K562 (cell line): ENCODE measurements at regions not wholly inside any gene's neighbourhood (a gene's known extent, or its start where the extent isn't known, plus 50 kb on each side); places are given as distances from the start of the nearest gene placed in this dataset.

Source experiments
- ATAC-seq: fragments of 200-7000 bp; cut with Tn5 transposase; 3 replicates; pipeline ENCODE4 v1.9.1; 2020; ENCODE audit warnings: moderate library complexity
- BruUV-seq: library from RNA; stranded (reverse); fragments of 400-500 nt; replicated peaks from 2 replicates; lab custom pipeline; 2021; lab: Mats Ljungman, UMichigan
- CTCF ChIA-PET: fragments of 300-600 bp; formaldehyde crosslinking; extraction: SDS; loops from one replicate; lab custom pipeline; 2021; ENCODE audit warnings: low intra/inter-chr PET ratio; lab: Yijun Ruan, JAX
- POLR2A ChIA-PET: fragments of 300-600, 350-650 bp; sonication (Branson Sonifier 250); formaldehyde crosslinking; extraction: SDS; loops from one replicate; lab custom pipeline; 2021; ENCODE audit warnings: antibody characterized with exemption, inconsistent platforms; lab: Yijun Ruan, JAX
- DNase-seq, 4 experiments: peaks; one replicate each; pipeline versions ENCODE4 v3.0.0 to v3.0.0-alpha.2; 2011 to 2018; ENCODE audit warnings: low spot score in 3 of 4, mixed read lengths in 3 of 4; ENCODE audit errors: extremely low read depth in 1 of 4
- FAIRE-seq: peaks from 2 replicates; lab custom pipeline; 2011; peaks lifted over from hg19 to GRCh38; lab: Jason Lieb, UNC
- H2AFZ ChIP-seq: 2 replicates; pipeline ENCODE4 v1.6.0; 2011; ENCODE audit warnings: low read depth, low read length, control low read depth, inconsistent platforms
- H3K27ac ChIP-seq: fragments of 200-600 bp; 3 replicates; pipeline ENCODE4 v1.8.0; 2011; ENCODE audit warnings: low read depth, mild to moderate bottlenecking, control low read depth, inconsistent platforms, low read length, moderate library complexity, mixed read lengths; ENCODE audit errors: extremely low read depth
- H3K27me3 ChIP-seq, 2 experiments: fragments of 300-600 bp in 1 of 2; 2 replicates in 1 of 2; 3 replicates in 1 of 2; pipeline versions ENCODE4 v1.6.0 to v1.8.0; 2011; ENCODE audit warnings: inconsistent platforms in 2 of 2, low read length in 2 of 2, mild to moderate bottlenecking in 1 of 2, mixed read lengths in 1 of 2, moderate library complexity in 1 of 2; ENCODE audit not compliant: control insufficient read depth in 2 of 2, insufficient read depth in 2 of 2
- H3K36me3 ChIP-seq: fragments of 300-600 bp; 3 replicates; pipeline ENCODE4 v1.8.0; 2011; ENCODE audit warnings: mild to moderate bottlenecking, low read length, inconsistent platforms; ENCODE audit not compliant: control insufficient read depth, insufficient read depth
- H3K4me1 ChIP-seq, 2 experiments: fragments of 200-600 bp in 1 of 2; replicated peaks in 1 of 2; 2 replicates in 1 of 2; 3 replicates in 1 of 2; pipeline versions ENCODE4 v1.5.1 to v1.8.0; 2011; ENCODE audit warnings: inconsistent platforms in 2 of 2, low read length in 2 of 2, mild to moderate bottlenecking in 1 of 2, mixed read lengths in 1 of 2, moderate library complexity in 1 of 2; ENCODE audit not compliant: control insufficient read depth in 2 of 2, insufficient read depth in 2 of 2
- H3K4me2 ChIP-seq: 2 replicates; pipeline ENCODE4 v1.6.1; 2011; ENCODE audit warnings: low read length, control low read depth, inconsistent platforms, mixed read lengths; ENCODE audit not compliant: insufficient read depth
- H3K4me3 ChIP-seq: fragments of 200-600 bp; sonication (generic), shearing (Covaris generic); 2 replicates; pipeline ENCODE4 v1.5.1; 2016; ENCODE audit warnings: control low read depth, inconsistent platforms
- H3K79me2 ChIP-seq: fragments of 200-600 bp; 3 replicates; pipeline ENCODE4 v1.8.0; 2011; ENCODE audit warnings: low read length, inconsistent platforms; ENCODE audit not compliant: control insufficient read depth, insufficient read depth
- H3K9ac ChIP-seq, 2 experiments: 2 replicates each; pipeline versions ENCODE4 v1.6.0 to v1.6.1; 2011; ENCODE audit warnings: low read depth in 2 of 2, low read length in 2 of 2, control low read depth in 1 of 2, inconsistent platforms in 1 of 2, mild to moderate bottlenecking in 1 of 2, mixed read lengths in 1 of 2; ENCODE audit not compliant: insufficient read depth in 1 of 2
- H3K9me1 ChIP-seq: one replicate; pipeline ENCODE4 v1.6.0; 2011; ENCODE audit warnings: inconsistent platforms, mild to moderate bottlenecking, low read length, moderate library complexity; ENCODE audit not compliant: control insufficient read depth, insufficient read depth
- H3K9me3 ChIP-seq: replicated peaks from 2 replicates; pipeline ENCODE4 v1.5.1; 2011; ENCODE audit warnings: low read depth, low read length, inconsistent platforms; ENCODE audit not compliant: control insufficient read depth, insufficient read depth
- H4K20me1 ChIP-seq: replicated peaks from 2 replicates; pipeline ENCODE4 v1.6.1; 2011; ENCODE audit warnings: low read length, inconsistent platforms, mixed read lengths; ENCODE audit not compliant: control insufficient read depth, insufficient read depth
- CBX3 ChIP-seq, 2 experiments: IDR thresholded peaks; 1 replicate in 1 of 2; 2 replicates in 1 of 2; pipeline ENCODE4 v1.6.1; 2012; ENCODE audit warnings: inconsistent platforms in 2 of 2, low read length in 2 of 2, borderline replicate concordance in 1 of 2, control low read depth in 1 of 2
- DDX20 ChIP-seq: fragments of 450-650 bp; IDR thresholded peaks from 2 replicates; pipeline ENCODE4 v1.6.1; 2016; ENCODE audit warnings: missing genetic modification characterization, low read depth, mild to moderate bottlenecking, missing compliant biosample characterization, moderate library complexity
- GABPB1 ChIP-seq: sonication (generic); formaldehyde crosslinking; IDR thresholded peaks from 2 replicates; pipeline ENCODE4 v1.8.0; 2022; ENCODE audit warnings: mild to moderate bottlenecking, missing genetic modification reagents
- NFATC3 ChIP-seq: fragments of 450-650 bp; IDR thresholded peaks from 2 replicates; pipeline ENCODE4 v1.6.1; 2017; ENCODE audit warnings: mild to moderate bottlenecking
- NR0B1 ChIP-seq: fragments of 450-650 bp; IDR thresholded peaks from one replicate; pipeline ENCODE4 v1.6.1; 2018; ENCODE audit warnings: mild to moderate bottlenecking, moderate library complexity; ENCODE audit not compliant: partially characterized antibody
- RBM22 ChIP-seq: fragments of 200-400 bp; formaldehyde crosslinking; IDR thresholded peaks from 2 replicates; pipeline ENCODE4 v1.6.1; 2018; ENCODE audit warnings: low read length, low read depth; ENCODE audit not compliant: poor library complexity, severe bottlenecking
- RNF219 ChIP-seq: fragments of 250-450 bp; sonication (Bioruptor Pico); IDR thresholded peaks from 2 replicates; pipeline ENCODE4 v1.5.0; 2022; ENCODE audit warnings: mild to moderate bottlenecking
- ZNF175 ChIP-seq: fragments of 200-800 bp; sonication (Bioruptor generic); IDR thresholded peaks from 2 replicates; pipeline ENCODE4 v1.6.1; 2016; ENCODE audit warnings: low read depth, mild to moderate bottlenecking, missing genetic modification characterization, missing compliant biosample characterization
- WGBS: fragments of 100-300 bp; shearing (Covaris generic); methylation state at CpG from one replicate; pipeline ENCODE4 v1.1.6; 2016; ENCODE audit warnings: low coverage, mixed read lengths; ENCODE audit not compliant: insufficient coverage; ENCODE audit errors: missing lambda C conversion rate; 5-methylcytosine and 5-hydroxymethylcytosine counted together
- in situ Hi-C: fragments of 300-500 bp; cut with MboI; formaldehyde crosslinking; loops from 4 replicates; pipeline ENCODE4 v1.15.0; 2018; ENCODE audit warnings: inconsistent platforms, mixed read lengths
- intact Hi-C: fragments of 100-400 bp; cut with micrococcal nuclease; formaldehyde crosslinking; loops from 2 replicates; pipeline ENCODE4 v1.14.2; 2022

GRCh38 chr11:95392644-95393043 is 161.6 kb upstream of the SESN3 start:
- Histone ChIP-seq H4K20me1 (no peaks in the 10 kb centered on the region), H3K27me3 (no peaks in the 10 kb centered on the region), H3K9me3 (no peaks in the 10 kb centered on the region), H3K4me2 (no peak overlapping the region), H3K9me1 (no peaks in the 10 kb centered on the region), H2AFZ (no peak overlapping the region), H3K9ac (no peak overlapping the region), H3K79me2 (no peaks in the 10 kb centered on the region), H3K4me3 (no peak overlapping the region), H3K4me1 (no peaks in the 10 kb centered on the region), H3K27ac (no peak overlapping the region), H3K36me3 (no peaks in the 10 kb centered on the region)
- ATAC-seq (no peak), DNase-seq (no peak), FAIRE-seq (no peak)
- BruUV-seq = no TSS peak
- no peak for TF ChIP-seq GABPB1 (CRISPR knock-in tag)
- no peak for TF ChIP-seq DDX20
- no peak for TF ChIP-seq CBX3 (IDR thresholded peaks at IDR 0.05; ENCODE audit: borderline replicate concordance in 1 of 2, low read length in 2 of 2)
- no peak for TF ChIP-seq NR0B1
- no peak for TF ChIP-seq NFATC3
- no peak for TF ChIP-seq RNF219 (CRISPR knock-in tag)
- no peak for TF ChIP-seq ZNF175 (CRISPR knock-in tag)
- TF ChIP-seq RBM22 = no peak
- 15% methylated on average over 1 of the region's 1 CpG for WGBS
- intact Hi-C loops = no loop called here
- in situ Hi-C loops = no loop called here
- ChIA-PET POLR2A (no interaction called here), CTCF (no interaction called here)
